ENCODE measurements at regions not wholly inside any gene's neighbourhood (a gene's known extent, or its start where the extent isn't known, plus 50 kb on each side); places are given as distances from the start of the nearest gene placed in this dataset.

- DNase-seq (ENCODE audit: low spot score), result no peak
- H3K36me3 ChIP-seq (ENCODE audit: insufficient read depth, low read length, poor library complexity, severe bottlenecking), result no peaks in the 10 kb centered on the region
- CTCF ChIA-PET, result no interaction called here
- H3K4me1 ChIP-seq (ENCODE audit: insufficient read depth, low read length, poor library complexity, severe bottlenecking), result peaks cover 3% of the 10 kb centered on the region
- TF ChIP-seq CTCF (conservative IDR thresholded peaks at IDR 0.05; ENCODE audit: low read depth, low read length) (no peak), EZH2 (IDR thresholded peaks at IDR 0.05; ENCODE audit: borderline replicate concordance, low read depth, low read length, poor library complexity, severe bottlenecking) (no peak)
- H3K4me3 ChIP-seq (ENCODE audit: low read depth, low read length, poor library complexity, severe bottlenecking), result no peak overlapping the region
- H3K27me3 ChIP-seq (replicated peaks; ENCODE audit: insufficient read depth, low read depth, low read length, poor library complexity), result no peaks in the 10 kb centered on the region
- intact Hi-C loops (cut with micrococcal nuclease; ENCODE audit: unreplicated experiment), result no loop called here
- no peak overlapping the region for H3K27ac ChIP-seq (ENCODE audit: low read depth, low read length, poor library complexity, severe bottlenecking)
- POLR2A ChIA-PET (ENCODE audit: low non-redundant PET), result no interaction called here
- no peaks in the 10 kb centered on the region for H3K9me3 ChIP-seq (ENCODE audit: low read depth, low read length, poor library complexity, severe bottlenecking)
- no TSS peak for BruUV-seq (replicated peaks)
These were observed 87.0 kb upstream of the ID2 start for GRCh38 chr2:8594731-8595427.

- ChIA-PET CTCF (no interaction called here), POLR2A (ENCODE audit: low non-redundant PET) (no interaction called here)
- Histone ChIP-seq H3K4me1 (ENCODE audit: insufficient read depth, low read length, poor library complexity, severe bottlenecking) (peaks cover 3% of the 10 kb centered on the region), H3K36me3 (ENCODE audit: insufficient read depth, low read length, poor library complexity, severe bottlenecking) (no peaks in the 10 kb centered on the region), H3K4me3 (ENCODE audit: low read depth, low read length, poor library complexity, severe bottlenecking) (no peak overlapping the region), H3K27ac (ENCODE audit: low read depth, low read length, poor library complexity, severe bottlenecking) (no peak overlapping the region), H3K27me3 (replicated peaks; ENCODE audit: insufficient read depth, low read depth, low read length, poor library complexity) (no peaks in the 10 kb centered on the region), H3K9me3 (ENCODE audit: low read depth, low read length, poor library complexity, severe bottlenecking) (no peaks in the 10 kb centered on the region)
- DNase-seq (ENCODE audit: low spot score), result no peak
- BruUV-seq (replicated peaks), result no TSS peak
- intact Hi-C loops (cut with micrococcal nuclease; ENCODE audit: unreplicated experiment), result no loop called here
- TF ChIP-seq EZH2 (IDR thresholded peaks at IDR 0.05; ENCODE audit: borderline replicate concordance, low read depth, low read length, poor library complexity, severe bottlenecking), result no peak
- TF ChIP-seq CTCF (conservative IDR thresholded peaks at IDR 0.05; ENCODE audit: low read depth, low read length), result no peak
These were observed 86.4 kb upstream of the ID2 start for GRCh38 chr2:8595428-8595805.

GRCh38 chr2:8595811-8596600 is 85.8 kb upstream of the ID2 start:
- no peak overlapping the region for H3K4me3 ChIP-seq (ENCODE audit: low read depth, low read length, poor library complexity, severe bottlenecking)
- no peak overlapping the region for H3K27ac ChIP-seq (ENCODE audit: low read depth, low read length, poor library complexity, severe bottlenecking)
- no TSS peak for BruUV-seq (replicated peaks)
- H3K4me1 ChIP-seq (ENCODE audit: insufficient read depth, low read length, poor library complexity, severe bottlenecking), result no peaks in the 10 kb centered on the region
- no peak for DNase-seq (ENCODE audit: low spot score)
- intact Hi-C loops (cut with micrococcal nuclease; ENCODE audit: unreplicated experiment), result no loop called here
- CTCF ChIA-PET, result no interaction called here
- H3K9me3 ChIP-seq (ENCODE audit: low read depth, low read length, poor library complexity, severe bottlenecking), result no peaks in the 10 kb centered on the region
- POLR2A ChIA-PET (ENCODE audit: low non-redundant PET), result no interaction called here
- TF ChIP-seq EZH2 (IDR thresholded peaks at IDR 0.05; ENCODE audit: borderline replicate concordance, low read depth, low read length, poor library complexity, severe bottlenecking) (no peak), CTCF (conservative IDR thresholded peaks at IDR 0.05; ENCODE audit: low read depth, low read length) (no peak)
- H3K27me3 ChIP-seq (replicated peaks; ENCODE audit: insufficient read depth, low read depth, low read length, poor library complexity), result no peaks in the 10 kb centered on the region
- H3K36me3 ChIP-seq (ENCODE audit: insufficient read depth, low read length, poor library complexity, severe bottlenecking), result no peaks in the 10 kb centered on the region
